ENCODE measurements at regions not wholly inside any gene's neighbourhood (a gene's known extent, or its start where the extent isn't known, plus 50 kb on each side); places are given as distances from the start of the nearest gene placed in this dataset.
"Not testable (repeated sequence)": the region's sequence is repeated elsewhere in the genome, so short reads cannot be mapped to it uniquely, and the experiment has no call there.

DNA sequence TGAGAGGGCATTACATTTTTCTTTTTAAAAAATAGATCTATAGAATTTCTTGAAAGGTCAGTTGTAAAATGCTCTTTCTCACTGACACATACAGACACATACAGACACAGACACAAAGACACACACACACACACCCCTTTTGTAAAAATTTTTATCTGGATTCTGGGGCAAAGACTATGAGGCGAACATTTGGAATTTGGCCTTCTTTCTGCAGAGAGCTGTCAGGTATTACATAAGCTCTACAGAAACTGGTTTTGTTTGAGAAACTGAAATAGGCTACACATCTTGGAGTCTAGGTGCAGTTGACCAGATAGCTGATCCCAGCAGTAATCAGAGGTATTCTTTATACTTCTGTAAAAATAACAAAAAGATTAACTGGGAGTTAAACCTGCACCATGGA is 315.9 kb upstream of the RPS23 start:
- TF ChIP-seq, protein P1, sequence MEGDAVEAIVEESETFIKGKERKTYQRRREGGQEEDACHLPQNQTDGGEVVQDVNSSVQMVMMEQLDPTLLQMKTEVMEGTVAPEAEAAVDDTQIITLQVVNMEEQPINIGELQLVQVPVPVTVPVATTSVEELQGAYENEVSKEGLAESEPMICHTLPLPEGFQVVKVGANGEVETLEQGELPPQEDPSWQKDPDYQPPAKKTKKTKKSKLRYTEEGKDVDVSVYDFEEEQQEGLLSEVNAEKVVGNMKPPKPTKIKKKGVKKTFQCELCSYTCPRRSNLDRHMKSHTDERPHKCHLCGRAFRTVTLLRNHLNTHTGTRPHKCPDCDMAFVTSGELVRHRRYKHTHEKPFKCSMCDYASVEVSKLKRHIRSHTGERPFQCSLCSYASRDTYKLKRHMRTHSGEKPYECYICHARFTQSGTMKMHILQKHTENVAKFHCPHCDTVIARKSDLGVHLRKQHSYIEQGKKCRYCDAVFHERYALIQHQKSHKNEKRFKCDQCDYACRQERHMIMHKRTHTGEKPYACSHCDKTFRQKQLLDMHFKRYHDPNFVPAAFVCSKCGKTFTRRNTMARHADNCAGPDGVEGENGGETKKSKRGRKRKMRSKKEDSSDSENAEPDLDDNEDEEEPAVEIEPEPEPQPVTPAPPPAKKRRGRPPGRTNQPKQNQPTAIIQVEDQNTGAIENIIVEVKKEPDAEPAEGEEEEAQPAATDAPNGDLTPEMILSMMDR (IDR thresholded peaks at IDR 0.05; ENCODE audit: insufficient read depth, low read depth, low read length), result no peak
- DNase-seq (ENCODE audit: low read depth), result no peak
- H3K4me3 ChIP-seq (ENCODE audit: low read depth, low read length), result no peak overlapping the region

GRCh38 chr5:82593481-82593880 is 315.3 kb upstream of the RPS23 start:
- no peak overlapping the region for H3K4me3 ChIP-seq (ENCODE audit: low read depth, low read length)
- peak; percentile 38 for DNase-seq (ENCODE audit: low read depth)
- TF ChIP-seq, protein P1 (IDR thresholded peaks at IDR 0.05; ENCODE audit: insufficient read depth, low read depth, low read length), result no peak

DNA sequence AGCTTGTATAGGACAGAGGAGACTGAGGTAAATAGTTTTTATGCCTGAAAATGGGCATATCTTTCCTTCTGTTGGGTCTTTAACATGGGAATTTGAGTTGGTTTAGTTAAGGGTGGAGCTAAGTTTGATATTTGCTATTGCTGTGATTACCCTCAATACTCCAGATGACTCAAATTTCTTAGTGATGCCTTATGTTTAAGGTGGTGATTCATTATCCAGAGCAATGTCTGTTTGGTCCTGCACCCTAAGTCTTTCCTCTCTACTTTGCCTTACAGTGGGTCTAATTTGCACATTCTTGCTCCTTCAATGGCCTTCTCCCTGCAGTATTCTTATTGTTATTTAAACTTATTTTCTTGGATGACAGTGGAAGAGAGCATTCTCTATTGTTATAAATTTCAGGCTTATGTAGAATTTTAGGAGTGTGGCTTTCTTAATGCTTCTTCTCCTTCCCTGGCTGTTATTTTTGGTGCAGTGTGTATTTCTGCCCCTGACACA is 312.9 kb upstream of the RPS23 start:
- no peak overlapping the region for H3K4me3 ChIP-seq (ENCODE audit: low read depth, low read length)
- TF ChIP-seq, protein P1 (IDR thresholded peaks at IDR 0.05; ENCODE audit: insufficient read depth, low read depth, low read length), result no peak
- no peak for DNase-seq (ENCODE audit: low read depth)

DNA sequence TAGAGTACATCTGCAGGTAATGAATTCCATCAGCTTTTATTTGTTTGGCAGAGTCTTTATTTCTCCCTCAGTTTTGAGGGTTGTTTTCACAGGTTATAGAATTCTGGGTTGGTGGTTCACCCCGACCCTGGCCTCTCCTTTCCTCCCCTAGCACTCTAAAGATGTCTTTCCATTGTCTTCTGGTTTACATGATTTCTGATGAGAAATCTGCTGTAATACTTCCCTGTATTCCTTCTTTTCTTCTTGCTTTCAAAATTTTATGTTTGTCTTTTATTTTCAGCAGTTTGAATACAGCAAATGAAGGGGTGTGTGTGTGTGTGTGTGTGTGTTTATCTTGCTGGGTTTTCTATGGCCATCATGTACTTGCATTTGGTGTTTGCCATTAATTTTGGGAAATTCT is 312.0 kb upstream of the RPS23 start:
- DNase-seq (ENCODE audit: low read depth), result no peak
- TF ChIP-seq, protein P1 (IDR thresholded peaks at IDR 0.05; ENCODE audit: insufficient read depth, low read depth, low read length), result no peak
- no peak overlapping the region for H3K4me3 ChIP-seq (ENCODE audit: low read depth, low read length)

DNA sequence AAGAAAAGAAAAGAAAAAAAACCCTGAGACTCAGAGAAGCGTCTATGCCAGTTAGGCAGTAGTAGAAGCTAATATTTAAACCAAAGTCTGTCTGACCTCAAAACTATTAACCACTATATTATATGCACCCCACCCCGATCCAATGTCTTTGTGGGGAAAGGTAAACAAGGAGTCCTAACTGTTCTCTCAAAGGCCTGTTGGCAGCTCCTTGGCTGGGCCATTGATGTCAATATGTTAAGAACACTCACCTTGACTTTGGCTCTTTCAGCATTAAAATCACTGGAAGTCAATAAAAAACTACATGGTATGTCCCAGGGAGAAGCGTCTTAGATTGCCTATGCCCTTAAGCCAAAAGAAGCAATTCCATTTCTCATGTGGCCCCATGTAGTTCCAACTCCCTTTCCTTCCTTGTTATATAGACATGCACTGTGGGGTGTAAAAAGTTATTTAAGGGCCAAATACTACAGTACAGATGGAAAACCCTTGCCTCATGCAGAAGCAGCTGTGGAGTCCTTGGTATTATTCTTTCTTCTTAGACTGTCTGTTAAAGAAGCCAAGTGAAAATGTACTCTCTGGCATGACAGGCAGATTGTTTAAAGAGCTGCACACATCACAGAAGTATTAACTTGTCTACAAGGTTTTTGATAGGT is 308.6 kb upstream of the RPS23 start:
- no peak for DNase-seq (ENCODE audit: low read depth)
- TF ChIP-seq, protein P1 (IDR thresholded peaks at IDR 0.05; ENCODE audit: insufficient read depth, low read depth, low read length), result no peak
- H3K4me3 ChIP-seq (ENCODE audit: low read depth, low read length), result no peak overlapping the region

DNA sequence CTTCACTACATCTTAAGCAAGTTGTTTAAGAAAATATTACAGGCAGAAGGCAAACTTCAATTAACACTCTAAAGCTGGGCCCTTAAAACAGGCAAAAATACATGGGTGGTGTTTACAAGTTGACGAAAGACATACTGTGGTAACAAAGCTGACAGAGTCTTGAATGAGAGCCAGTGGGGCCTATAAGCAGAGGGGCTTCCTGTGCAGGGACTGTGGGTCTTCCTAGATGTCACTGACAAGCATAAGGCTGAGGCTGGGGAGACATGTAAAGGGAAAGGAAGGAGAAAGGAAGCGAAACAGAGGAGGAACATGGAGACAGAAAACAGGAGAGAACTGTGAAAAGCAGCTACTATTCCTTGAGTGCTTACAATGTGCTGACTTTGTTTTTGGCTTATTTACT is 308.0 kb upstream of the RPS23 start:
- H3K4me3 ChIP-seq (ENCODE audit: low read depth, low read length), result no peak overlapping the region
- TF ChIP-seq, protein P1 (IDR thresholded peaks at IDR 0.05; ENCODE audit: insufficient read depth, low read depth, low read length), result no peak
- no peak for DNase-seq (ENCODE audit: low read depth)

GRCh38 chr5:82584631-82585030 is 306.5 kb upstream of the RPS23 start:
- TF ChIP-seq, protein P1 (IDR thresholded peaks at IDR 0.05; ENCODE audit: insufficient read depth, low read depth, low read length), result no peak
- H3K4me3 ChIP-seq (ENCODE audit: low read depth, low read length), result no peak overlapping the region
- no peak for DNase-seq (ENCODE audit: low read depth)

GRCh38 chr5:82583331-82583730 is 305.2 kb upstream of the RPS23 start:
- not testable (repeated sequence) for DNase-seq (ENCODE audit: low read depth); H3K4me3 ChIP-seq (ENCODE audit: low read depth, low read length)
